Natural killer cell (primary cell): ENCODE measurements at regions not wholly inside any gene's neighbourhood (a gene's known extent, or its start where the extent isn't known, plus 50 kb on each side); places are given as distances from the start of the nearest gene placed in this dataset.

ENCODE experiments used
- ATAC-seq, 3 donors: fragments of 150-1000 bp in 2 of 3; fragments of 200-7000 bp in 1 of 3; cut with Tn5 transposase; 1 replicate in 1 of 3; 2 replicates in 2 of 3; pipeline ENCODE4 v1.10.0; 2021; ENCODE audit warnings: mild to moderate bottlenecking in 2 of 3, moderate library complexity in 2 of 3
- DNase-seq, 2 donors: peaks; one replicate each; pipeline versions ENCODE4 v3.0.0 to v3.0.0-alpha.2; 2013 to 2021; ENCODE audit warnings: mixed read lengths in 1 of 2
- H3K27ac ChIP-seq: one replicate; pipeline ENCODE4 v1.5.1; 2013; ENCODE audit warnings: mild to moderate bottlenecking, low read length
- H3K27me3 ChIP-seq: one replicate; pipeline ENCODE4 v1.6.1; 2013; ENCODE audit warnings: low read length; ENCODE audit not compliant: control insufficient read depth, insufficient read depth
- H3K36me3 ChIP-seq: one replicate; pipeline ENCODE4 v1.6.1; 2013; ENCODE audit warnings: low read length; ENCODE audit not compliant: control insufficient read depth, insufficient read depth
- H3K4me1 ChIP-seq: one replicate; pipeline ENCODE4 v1.6.1; 2013; ENCODE audit warnings: low read length; ENCODE audit not compliant: control insufficient read depth, insufficient read depth
- H3K4me3 ChIP-seq: one replicate; pipeline ENCODE4 v1.5.1; 2013; ENCODE audit warnings: low read length
- H3K9me3 ChIP-seq: one replicate; pipeline ENCODE4 v1.6.1; 2013; ENCODE audit warnings: low read length; ENCODE audit not compliant: control insufficient read depth, insufficient read depth
- H3K27ac Mint-ChIP-seq, 2 donors: one replicate each; pipeline ENCODE4 v1.8.0; 2022; ENCODE audit warnings: mild to moderate bottlenecking in 2 of 2, mixed read lengths in 2 of 2, moderate library complexity in 1 of 2
- H3K27me3 Mint-ChIP-seq, 2 donors: one replicate each; pipeline ENCODE4 v1.8.0; 2022; ENCODE audit warnings: low read depth in 2 of 2, mixed read lengths in 2 of 2
- H3K36me3 Mint-ChIP-seq: one replicate; pipeline ENCODE4 v1.8.0; 2022; ENCODE audit warnings: mixed read lengths
- H3K4me1 Mint-ChIP-seq, 2 donors: one replicate each; pipeline ENCODE4 v1.8.0; 2022; ENCODE audit warnings: mixed read lengths in 2 of 2
- H3K4me3 Mint-ChIP-seq: one replicate; pipeline ENCODE4 v1.8.0; 2022; ENCODE audit warnings: mild to moderate bottlenecking, moderate library complexity, mixed read lengths
- H3K9me3 Mint-ChIP-seq, 2 donors: one replicate each; pipeline ENCODE4 v1.8.0; 2022; ENCODE audit warnings: mixed read lengths in 2 of 2
- WGBS: methylation state at CpG from one replicate; pipeline ENCODE4 v1.1.7; 2013; ENCODE audit warnings: missing lambda C conversion rate; ENCODE audit not compliant: insufficient coverage; 5-methylcytosine and 5-hydroxymethylcytosine counted together
- intact Hi-C: fragments of 100-400 bp; cut with micrococcal nuclease; formaldehyde crosslinking; loops from one replicate; pipeline ENCODE4 v1.14.2; 2022
- TF ChIP-seq, protein P1 (sequence below): fragments of 200-600 bp; IDR thresholded peaks from one replicate; pipeline ENCODE4 v1.8.0; 2022; ENCODE audit warnings: antibody characterized with exemption

DNA sequence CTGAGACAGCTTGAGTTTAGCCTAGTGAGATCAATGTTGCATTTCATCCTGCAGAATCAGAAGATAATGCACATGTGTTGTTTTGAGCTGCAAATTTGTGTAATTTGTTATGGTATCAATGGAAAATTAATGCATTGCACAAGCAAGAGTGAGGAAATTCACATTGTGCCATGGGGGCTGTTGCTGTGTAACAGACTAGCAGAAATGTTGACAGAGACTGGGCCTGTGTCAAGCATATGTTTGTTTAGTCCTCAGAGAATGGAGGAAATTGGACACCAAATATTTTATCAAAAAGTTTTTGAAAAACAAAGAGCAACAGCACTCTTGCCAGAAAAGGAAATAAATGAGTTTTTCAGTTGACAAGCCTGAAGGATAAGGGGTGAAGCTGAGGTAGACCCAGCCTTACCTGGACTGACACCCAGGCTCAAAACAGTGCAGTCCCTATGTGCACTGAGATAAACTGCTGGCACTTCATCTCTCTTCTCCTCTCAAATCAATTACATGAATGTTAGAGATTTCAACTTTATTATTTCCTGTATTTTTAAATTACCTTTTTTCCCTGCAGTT, 1150.0 kb downstream of the FSCB start:
- Histone ChIP-seq H3K9me3 (peaks cover 11% of the 10 kb centered on the region), H3K4me3 (no peak overlapping the region), H3K27me3 (no peaks in the 10 kb centered on the region), H3K27ac (no peak overlapping the region), H3K36me3 (no peaks in the 10 kb centered on the region), H3K4me1 (no peaks in the 10 kb centered on the region)
- intact Hi-C loops = no loop called here
- Mint-ChIP-seq H3K9me3 (peaks cover 5 to 16% of the 10 kb centered on the region in 2 donors), H3K4me3 (no peak overlapping the region), H3K27ac (no peak overlapping the region), H3K4me1 (no peaks in the 10 kb centered on the region), H3K36me3 (no peaks in the 10 kb centered on the region), H3K27me3 (no peaks in the 10 kb centered on the region)
- ATAC-seq = no peak
- TF ChIP-seq, protein P1, sequence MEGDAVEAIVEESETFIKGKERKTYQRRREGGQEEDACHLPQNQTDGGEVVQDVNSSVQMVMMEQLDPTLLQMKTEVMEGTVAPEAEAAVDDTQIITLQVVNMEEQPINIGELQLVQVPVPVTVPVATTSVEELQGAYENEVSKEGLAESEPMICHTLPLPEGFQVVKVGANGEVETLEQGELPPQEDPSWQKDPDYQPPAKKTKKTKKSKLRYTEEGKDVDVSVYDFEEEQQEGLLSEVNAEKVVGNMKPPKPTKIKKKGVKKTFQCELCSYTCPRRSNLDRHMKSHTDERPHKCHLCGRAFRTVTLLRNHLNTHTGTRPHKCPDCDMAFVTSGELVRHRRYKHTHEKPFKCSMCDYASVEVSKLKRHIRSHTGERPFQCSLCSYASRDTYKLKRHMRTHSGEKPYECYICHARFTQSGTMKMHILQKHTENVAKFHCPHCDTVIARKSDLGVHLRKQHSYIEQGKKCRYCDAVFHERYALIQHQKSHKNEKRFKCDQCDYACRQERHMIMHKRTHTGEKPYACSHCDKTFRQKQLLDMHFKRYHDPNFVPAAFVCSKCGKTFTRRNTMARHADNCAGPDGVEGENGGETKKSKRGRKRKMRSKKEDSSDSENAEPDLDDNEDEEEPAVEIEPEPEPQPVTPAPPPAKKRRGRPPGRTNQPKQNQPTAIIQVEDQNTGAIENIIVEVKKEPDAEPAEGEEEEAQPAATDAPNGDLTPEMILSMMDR = no peak
- DNase-seq = no peak

DNA sequence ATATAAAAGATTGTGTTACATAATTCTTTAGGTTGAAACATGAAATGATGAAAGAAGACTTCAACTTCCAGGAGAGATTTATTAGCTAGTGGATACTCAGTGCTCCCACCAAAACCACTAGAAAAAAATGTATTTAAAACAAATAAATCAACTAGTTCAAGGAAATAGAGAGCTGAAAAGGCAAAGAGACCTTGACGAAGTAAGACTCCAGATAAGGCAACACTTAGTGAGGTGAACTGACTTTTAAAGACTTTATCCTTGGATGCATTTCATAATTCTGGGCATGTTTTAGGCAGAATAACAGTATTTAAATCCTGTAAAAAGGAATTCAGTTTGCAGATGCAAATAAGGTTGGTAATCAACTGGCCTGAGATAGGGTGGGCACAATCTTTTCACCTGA, 1150.7 kb downstream of the FSCB start:
- ATAC-seq (no peak), DNase-seq (no peak)
- Histone ChIP-seq H3K27me3 (no peaks in the 10 kb centered on the region), H3K9me3 (peaks cover 13% of the 10 kb centered on the region), H3K36me3 (no peaks in the 10 kb centered on the region), H3K4me1 (no peaks in the 10 kb centered on the region), H3K27ac (no peak overlapping the region), H3K4me3 (no peak overlapping the region)
- no peaks in the 10 kb centered on the region for H3K27me3 Mint-ChIP-seq
- H3K4me1 Mint-ChIP-seq = no peaks in the 10 kb centered on the region
- intact Hi-C loops = no loop called here
- 38% methylated on average over 1 of the region's 1 CpG for WGBS
- H3K9me3 Mint-ChIP-seq = peaks cover 4 to 16% of the 10 kb centered on the region in 2 donors
- H3K27ac Mint-ChIP-seq = no peak overlapping the region
- H3K4me3 Mint-ChIP-seq = no peak overlapping the region
- no peaks in the 10 kb centered on the region for H3K36me3 Mint-ChIP-seq
- TF ChIP-seq, protein P1 = no peak

DNA sequence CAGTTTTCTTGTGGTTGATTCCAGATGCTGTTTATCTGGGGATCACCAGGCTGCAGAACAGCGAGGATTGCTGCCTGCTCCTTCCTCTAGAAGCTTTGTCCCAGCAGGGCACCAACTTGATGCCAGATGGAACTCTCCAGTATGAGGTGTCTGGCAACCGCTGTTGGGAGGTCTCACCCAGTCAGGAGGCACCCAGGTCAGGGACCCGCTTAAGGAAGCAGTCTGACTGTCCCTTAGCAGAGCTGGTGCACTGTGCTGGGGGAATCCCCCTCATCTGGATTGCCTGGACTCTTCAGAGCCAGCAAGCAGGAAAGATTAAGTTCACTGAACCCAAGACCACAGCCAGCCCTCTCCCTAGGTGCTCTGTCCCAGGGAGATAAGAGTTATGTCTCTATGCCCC, 1165.2 kb downstream of the FSCB start:
- H3K36me3 ChIP-seq = no peaks in the 10 kb centered on the region
- DNase-seq (no peak), ATAC-seq (no peak)
- no peaks in the 10 kb centered on the region for H3K27me3 ChIP-seq
- TF ChIP-seq, protein P1 = no peak
- 84% methylated on average over 3 of the region's 3 CpGs for WGBS
- no peaks in the 10 kb centered on the region for H3K4me1 Mint-ChIP-seq
- peaks cover 10% of the 10 kb centered on the region for H3K9me3 ChIP-seq
- H3K4me3 ChIP-seq = no peak overlapping the region
- no peaks in the 10 kb centered on the region for H3K4me1 ChIP-seq
- peaks cover 16 to 24% of the 10 kb centered on the region in 2 donors for H3K9me3 Mint-ChIP-seq
- peaks cover 32% of the 10 kb centered on the region for H3K36me3 Mint-ChIP-seq
- H3K4me3 Mint-ChIP-seq = no peak overlapping the region
- no peaks in the 10 kb centered on the region for H3K27me3 Mint-ChIP-seq
- H3K27ac Mint-ChIP-seq = no peak overlapping the region
- H3K27ac ChIP-seq = no peak overlapping the region
- intact Hi-C loops = no loop called here

DNA sequence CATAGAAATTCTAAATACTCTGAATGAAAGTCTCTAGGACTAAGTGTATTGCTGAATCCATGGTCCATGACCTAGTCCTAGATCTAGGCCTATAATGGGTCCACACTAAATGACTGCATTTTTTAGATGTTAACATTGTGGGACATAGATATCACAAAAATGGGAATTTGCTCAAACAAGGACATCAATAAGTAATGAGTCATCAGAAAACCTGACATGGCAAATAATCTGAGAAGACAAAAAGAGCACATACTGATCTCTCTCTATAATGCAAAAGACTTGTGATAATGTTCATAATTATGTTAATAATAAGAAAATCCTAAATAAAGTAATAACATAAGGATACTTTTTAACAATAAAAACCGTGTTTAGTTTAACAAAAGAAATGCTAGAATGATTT, 1168.4 kb downstream of the FSCB start:
- ATAC-seq = no peak
- Mint-ChIP-seq H3K9me3 (peaks cover 12 to 13% of the 10 kb centered on the region in 2 donors), H3K36me3 (peaks cover 24% of the 10 kb centered on the region), H3K4me1 (no peaks in the 10 kb centered on the region), H3K4me3 (no peak overlapping the region), H3K27ac (no peak overlapping the region), H3K27me3 (no peaks in the 10 kb centered on the region)
- intact Hi-C loops = no loop called here
- no peak for DNase-seq
- Histone ChIP-seq H3K9me3 (peaks cover 10% of the 10 kb centered on the region), H3K27ac (no peak overlapping the region), H3K4me3 (no peak overlapping the region), H3K4me1 (no peaks in the 10 kb centered on the region), H3K27me3 (no peaks in the 10 kb centered on the region), H3K36me3 (no peaks in the 10 kb centered on the region)
- WGBS = no CpG with 5 or more reads among the region's 1 CpG
- TF ChIP-seq, protein P1 = no peak
